NCI-H146 treated with DMSO at 0.1 percent for 48 hours (cell line): ENCODE measurements at regions not wholly inside any gene's neighbourhood (a gene's known extent, or its start where the extent isn't known, plus 50 kb on each side); places are given as distances from the start of the nearest gene placed in this dataset.
A peak's percentile ranks its signal among the peaks of the same experiment; 100 is the strongest.
"Not testable (repeated sequence)": the region's sequence is repeated elsewhere in the genome, so short reads cannot be mapped to it uniquely, and the experiment has no call there.

ENCODE experiments used
- DNase-seq: peaks from one replicate; lab custom pipeline; 2025; ENCODE audit not compliant: unreplicated experiment; lab: John Stamatoyannopoulos, UW

GRCh38 chr7:68205826-68206225 is 1209.2 kb downstream of the TYW1 start:
- no peak for DNase-seq

DNA sequence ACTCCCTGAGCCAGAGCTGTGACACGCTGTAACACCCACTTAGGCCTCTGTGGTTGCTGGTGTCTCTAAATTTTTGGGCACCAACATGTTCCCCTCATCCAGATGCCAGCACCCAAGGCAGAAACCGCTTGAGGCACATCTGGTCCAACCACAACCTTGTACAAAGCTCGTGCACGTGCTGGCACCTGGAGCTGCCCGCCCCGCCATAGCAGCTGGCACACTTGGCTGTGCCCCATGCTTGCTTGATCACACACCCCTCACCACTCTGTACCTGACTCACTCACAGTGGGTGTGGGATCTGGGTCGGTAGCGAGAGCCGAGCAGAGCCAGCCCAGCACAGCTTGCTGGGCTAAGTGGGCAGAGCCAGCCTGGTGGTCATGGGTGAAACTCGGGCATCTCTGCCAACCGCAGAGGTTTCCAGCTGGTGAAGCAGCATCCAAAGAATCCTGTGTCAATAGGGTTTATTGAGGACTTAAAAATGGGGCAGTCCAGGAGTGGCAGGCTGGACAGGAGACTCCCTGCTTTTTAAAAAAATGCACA is 1210.4 kb downstream of the TYW1 start:
- DNase-seq, result no peak

DNA sequence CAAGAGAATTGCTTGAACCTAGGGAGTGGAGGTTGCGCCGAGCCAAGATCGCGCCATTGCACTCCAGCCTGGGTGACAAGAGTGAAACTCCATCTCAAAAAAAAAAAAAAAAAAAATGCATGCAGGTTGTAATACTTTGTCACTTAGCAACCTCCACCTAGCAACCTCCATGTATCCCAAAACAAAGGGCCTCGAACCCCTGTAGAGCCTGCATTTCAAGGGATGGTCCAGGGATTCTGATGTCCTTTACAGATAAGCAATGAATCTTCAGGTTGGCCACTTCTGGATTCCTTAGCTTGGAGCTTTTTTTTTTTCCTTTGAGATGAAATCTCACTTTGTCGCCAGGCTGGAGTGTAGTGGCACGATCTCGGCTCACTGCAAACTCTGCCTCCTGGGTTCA is 1211.0 kb downstream of the TYW1 start:
- no peak for DNase-seq

DNA sequence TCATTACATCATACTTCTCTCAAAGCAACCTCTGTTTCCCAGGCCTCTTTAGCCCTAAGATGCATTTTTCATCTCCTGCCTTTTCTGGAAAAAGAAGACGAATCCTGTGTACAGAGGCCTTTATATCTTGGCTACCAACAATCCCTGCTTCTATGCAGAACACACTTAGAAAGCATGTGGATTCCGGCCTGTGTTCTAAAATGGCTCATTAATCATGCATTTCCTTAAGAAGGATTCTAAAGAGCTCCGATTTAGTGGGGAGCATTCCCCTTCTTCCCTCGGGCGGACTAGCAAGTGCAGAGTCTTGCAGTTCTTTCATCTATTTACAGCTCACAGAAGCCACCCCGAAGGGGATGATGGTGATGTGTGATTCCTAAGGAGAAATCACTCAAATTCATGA is 1212.9 kb downstream of the TYW1 start:
- DNase-seq, result no peak

- DNase-seq, result no peak
Observed at GRCh38 chr7:68213838-68214237, 1217.2 kb downstream of the TYW1 start.

DNA sequence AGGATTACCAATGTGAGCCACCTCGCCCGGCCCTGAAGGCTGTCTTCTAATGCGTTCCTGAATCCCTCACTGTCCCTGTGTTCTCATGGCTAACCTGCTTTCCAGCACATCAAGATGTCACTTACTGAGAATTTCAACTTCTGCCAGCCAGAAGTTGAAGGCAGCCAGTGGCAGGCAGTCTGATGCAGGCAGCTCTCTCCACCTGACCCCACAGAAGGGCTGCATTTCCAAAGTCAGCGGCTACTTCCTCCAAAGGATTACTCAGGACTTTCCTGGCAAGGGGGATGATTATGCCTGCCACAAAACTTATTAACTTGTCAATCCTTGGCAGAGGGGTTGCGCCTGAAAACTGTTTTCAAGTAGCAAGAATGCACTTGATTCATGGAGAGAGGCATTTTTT is 1219.4 kb downstream of the TYW1 start:
- DNase-seq, result no peak

DNA sequence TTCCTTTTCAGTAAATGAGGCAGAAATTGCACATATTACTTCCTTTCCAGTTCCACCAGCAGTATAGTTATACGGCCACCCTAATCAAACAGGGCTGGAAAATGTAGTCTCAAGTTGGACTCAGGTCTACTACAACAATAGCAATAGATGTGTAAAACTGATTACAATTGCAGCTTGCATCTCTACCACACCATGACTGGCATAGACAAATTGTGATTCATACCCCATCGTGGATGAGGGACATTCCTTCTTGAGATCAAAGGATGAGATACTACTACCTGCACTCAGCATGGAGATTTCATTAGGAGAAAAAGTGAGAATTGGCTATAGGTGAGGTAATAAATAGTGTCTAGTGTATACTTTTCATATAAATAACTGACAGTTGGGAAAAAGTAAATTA is 1220.8 kb downstream of the TYW1 start:
- no peak for DNase-seq

- DNase-seq, result no peak
Observed at GRCh38 chr7:68218461-68218860, 1221.8 kb downstream of the TYW1 start.

GRCh38 chr7:68222311-68222710 is 1225.7 kb downstream of the TYW1 start:
- no peak for DNase-seq

GRCh38 chr7:68224041-68224741 is 1227.6 kb downstream of the TYW1 start:
- peak; percentile 26 for DNase-seq

- not testable (repeated sequence) for DNase-seq
Observed at GRCh38 chr7:68231011-68231410, 1234.4 kb downstream of the TYW1 start.

DNA sequence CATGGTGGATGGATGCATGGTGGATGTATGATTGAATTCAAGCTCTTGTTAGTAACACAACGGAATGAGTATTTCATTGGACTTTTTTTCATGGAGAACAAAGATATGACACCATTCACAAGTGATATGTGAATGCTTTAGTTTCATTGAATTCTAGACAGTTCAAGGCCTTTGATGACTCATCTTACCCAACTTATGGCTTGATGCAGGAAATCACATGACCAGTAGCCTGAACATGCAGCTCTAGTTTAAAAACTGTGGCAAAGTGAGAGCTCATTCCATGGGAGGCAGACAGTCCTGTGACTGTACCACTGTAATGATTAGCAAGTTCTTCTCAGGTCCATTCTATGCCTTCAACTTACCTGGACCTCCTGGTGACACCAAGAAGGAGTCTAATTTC is 1239.3 kb downstream of the TYW1 start:
- DNase-seq, result peak; percentile 51

DNA sequence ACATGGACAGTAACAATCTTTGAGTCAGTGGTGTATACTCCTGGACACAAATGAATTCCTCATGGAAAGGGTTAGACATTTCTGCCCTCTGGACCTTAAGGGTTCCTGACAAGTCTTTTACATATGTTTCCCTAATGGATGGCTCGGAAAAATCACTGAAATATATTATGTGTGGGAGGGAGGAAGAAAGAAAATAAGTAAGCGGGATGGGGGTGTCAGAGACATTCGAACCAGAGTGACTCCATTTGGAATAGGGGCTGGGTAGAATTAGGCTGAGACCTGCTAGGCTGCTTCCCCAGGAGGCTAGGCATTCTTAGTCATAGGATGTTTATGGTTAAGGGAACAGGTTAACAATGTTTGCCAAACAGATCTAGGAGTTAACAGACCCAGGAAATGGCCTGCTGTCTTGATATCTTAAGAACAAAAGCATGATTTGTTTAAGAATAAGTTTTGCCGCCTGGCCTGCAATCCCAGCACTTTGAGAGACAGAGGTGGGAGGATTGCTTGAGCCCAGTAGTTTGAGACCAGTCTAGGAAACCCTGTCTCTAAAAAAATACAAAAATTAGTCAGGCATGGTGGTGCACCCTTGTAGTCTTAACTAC is 1241.7 kb downstream of the TYW1 start:
- no peak for DNase-seq

- no peak for DNase-seq
Observed at GRCh38 chr7:68243128-68243527, 1246.5 kb downstream of the TYW1 start.

- peak; percentile 56 for DNase-seq
Observed at GRCh38 chr7:68244389-68244788, 1247.8 kb downstream of the TYW1 start.

- DNase-seq, result no peak
Observed at GRCh38 chr7:68245688-68246087, 1249.1 kb downstream of the TYW1 start.

DNA sequence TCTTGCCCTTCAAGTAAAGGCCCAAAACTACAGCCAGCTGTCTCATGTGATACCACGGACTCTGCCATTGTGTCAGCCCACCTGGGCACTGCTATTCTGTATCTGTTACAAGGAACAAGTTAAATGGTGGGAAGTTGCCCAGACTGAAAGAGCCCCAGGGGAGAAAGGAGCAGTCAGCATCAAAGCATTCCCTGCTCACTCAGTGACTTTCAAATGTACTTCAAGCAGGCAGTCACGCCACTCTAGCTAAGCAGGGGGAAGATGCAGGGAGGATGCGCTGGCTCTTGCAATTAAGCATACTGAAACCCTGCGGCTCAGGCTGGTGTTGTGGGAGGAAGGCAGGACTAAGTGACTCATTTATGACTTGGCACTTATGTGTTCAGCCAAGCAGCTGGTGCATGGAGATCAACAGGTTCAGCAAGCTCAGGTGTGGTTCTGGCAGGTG is 1249.6 kb downstream of the TYW1 start:
- DNase-seq, result peak; percentile 91

- no peak for DNase-seq
Observed at GRCh38 chr7:68247126-68247525, 1250.5 kb downstream of the TYW1 start.

DNA sequence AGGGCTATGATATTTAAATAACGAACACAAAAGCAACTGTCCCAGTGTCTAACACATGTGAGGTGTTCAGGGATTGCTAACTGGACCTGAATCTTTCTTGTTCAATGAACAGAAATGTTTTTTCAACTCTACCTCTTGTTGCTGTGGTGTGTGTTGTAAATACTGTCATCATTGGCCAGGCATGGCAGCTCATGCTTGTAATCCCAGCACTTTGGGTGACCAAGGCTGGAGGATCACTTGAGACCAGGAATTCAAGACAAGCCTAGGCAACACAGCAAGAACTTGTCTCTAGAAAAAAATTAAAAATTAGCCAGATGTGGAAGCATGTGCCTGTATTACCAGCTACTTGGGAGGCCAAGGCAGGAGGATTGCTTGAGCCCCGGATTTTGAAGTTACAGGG is 1250.9 kb downstream of the TYW1 start:
- no peak for DNase-seq

DNA sequence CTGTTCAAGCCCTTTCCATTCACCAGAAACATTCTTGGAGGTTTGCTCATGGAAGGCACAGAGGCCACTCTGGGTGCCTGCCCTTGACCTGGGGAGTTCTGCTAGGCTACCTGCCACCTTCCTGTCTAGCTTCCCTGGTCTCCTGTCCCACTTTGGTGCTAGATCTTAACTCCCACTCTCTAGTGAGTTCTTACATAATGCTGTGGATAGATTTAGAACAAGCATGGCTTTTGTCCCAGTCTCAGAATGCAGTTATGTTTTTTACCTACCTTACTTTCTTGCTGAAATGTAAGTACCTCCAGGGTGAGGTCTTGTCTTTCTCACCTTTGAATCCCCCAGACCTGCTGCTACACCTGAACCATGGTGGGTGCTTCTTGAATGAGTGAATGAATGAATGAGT is 1252.3 kb downstream of the TYW1 start:
- DNase-seq, result no peak

DNA sequence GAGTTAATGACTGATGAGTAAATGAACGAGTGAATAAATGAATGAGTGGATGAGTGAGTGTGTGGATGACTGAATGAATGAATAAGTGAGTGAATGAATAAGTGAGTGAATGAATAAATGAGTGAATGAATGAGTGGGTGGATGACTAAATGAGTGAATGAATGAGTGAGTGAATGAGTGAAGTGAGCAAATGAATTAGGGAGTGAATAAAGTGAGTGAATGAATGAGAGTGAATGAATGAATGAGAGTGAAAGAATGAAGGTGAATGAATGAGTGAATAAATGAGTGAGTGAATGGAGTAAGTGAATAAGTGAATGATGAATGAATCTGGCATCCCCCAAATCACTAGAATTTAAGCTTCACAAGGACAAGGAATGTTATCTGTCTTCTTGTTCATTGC is 1253.0 kb downstream of the TYW1 start:
- no peak for DNase-seq

GRCh38 chr7:68250143-68250542 is 1253.5 kb downstream of the TYW1 start:
- no peak for DNase-seq

DNA sequence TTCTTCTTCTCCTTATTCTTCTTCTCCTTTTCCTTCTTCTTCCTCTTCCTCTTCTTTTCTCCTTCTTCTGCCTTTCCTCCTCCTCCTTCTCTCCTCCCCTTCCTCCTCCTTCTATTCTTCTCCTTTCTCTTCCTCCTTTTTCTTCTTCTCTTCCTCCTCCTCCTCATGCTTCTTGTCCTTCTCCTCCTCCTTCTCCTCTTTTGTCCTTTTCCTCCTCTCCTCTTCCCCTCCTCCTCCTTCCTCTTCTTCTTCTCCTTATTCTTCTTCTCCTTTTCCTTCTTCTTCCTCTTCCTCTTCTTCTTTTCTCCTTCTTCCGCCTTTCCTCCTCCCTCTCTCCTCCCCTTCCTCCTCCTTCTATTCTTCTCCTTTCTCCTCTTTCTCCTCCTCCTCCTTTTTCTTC is 1258.2 kb downstream of the TYW1 start:
- DNase-seq, result not testable (repeated sequence)
